ENCODE measurements at regions not wholly inside any gene's neighbourhood (a gene's known extent, or its start where the extent isn't known, plus 50 kb on each side); places are given as distances from the start of the nearest gene placed in this dataset.
"Not testable (repeated sequence)": the region's sequence is repeated elsewhere in the genome, so short reads cannot be mapped to it uniquely, and the experiment has no call there.

DNA sequence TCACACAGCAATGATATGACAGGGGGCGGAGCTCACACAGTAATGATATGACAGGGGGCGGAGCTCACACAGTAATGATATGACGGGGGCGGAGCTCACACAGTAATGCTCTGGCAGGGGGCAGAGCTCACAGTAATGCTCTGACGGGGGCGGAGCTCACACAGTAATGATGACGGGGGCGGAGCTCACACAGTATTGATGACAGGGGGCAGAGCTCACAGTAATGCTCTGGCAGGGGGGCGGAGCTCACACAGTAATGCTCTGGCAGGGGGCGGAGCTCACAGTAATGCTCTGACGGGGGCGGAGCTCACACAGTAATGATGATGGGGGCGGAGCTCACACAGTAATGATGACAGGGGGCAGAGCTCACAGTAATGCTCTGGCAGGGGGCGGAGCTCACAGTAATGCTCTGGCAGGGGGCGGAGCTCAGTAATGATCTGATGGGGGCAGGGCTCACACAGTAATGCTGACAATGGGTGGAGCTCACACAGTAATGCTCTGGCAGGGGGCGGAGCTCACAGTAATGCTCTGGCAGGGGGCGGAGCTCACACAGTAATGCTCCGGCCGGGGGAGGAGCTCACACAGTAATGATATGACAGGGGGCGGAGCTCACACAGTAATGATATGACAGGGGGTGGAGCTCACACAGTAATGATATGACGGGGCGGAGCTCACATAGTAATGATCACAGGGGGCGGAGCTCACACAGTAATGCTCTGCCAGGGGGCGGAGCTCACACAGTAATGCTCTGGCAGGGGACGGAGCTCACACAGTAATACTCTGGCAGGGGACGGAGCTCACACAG is 52.8 kb upstream of the TNK2 start:
- TF ChIP-seq EZH2phosphoT487 (IDR thresholded peaks at IDR 0.05; ENCODE audit: insufficient read depth, low read depth); EZH2 (IDR thresholded peaks at IDR 0.05; ENCODE audit: insufficient read depth, poor library complexity, severe bottlenecking): not testable (repeated sequence)
